Ectodermal cell (in vitro differentiated cells): ENCODE measurements at regions not wholly inside any gene's neighbourhood (a gene's known extent, or its start where the extent isn't known, plus 50 kb on each side); places are given as distances from the start of the nearest gene placed in this dataset.

Experiments
- H3K27ac ChIP-seq: 2 replicates; pipeline ENCODE4 v1.7.0; 2013; ENCODE audit warnings: mild to moderate bottlenecking, low read depth, low read length; ENCODE audit not compliant: insufficient read depth, poor library complexity, severe bottlenecking
- H3K27me3 ChIP-seq: 2 replicates; pipeline ENCODE4 v1.7.0; 2013; ENCODE audit warnings: mild to moderate bottlenecking, low read length; ENCODE audit not compliant: insufficient read depth, control insufficient read depth, poor library complexity, severe bottlenecking
- H3K36me3 ChIP-seq: one replicate; pipeline ENCODE4 v1.7.0; 2013; ENCODE audit warnings: low read length; ENCODE audit not compliant: control insufficient read depth, insufficient read depth
- H3K4me1 ChIP-seq: one replicate; pipeline ENCODE4 v1.7.0; 2013; ENCODE audit warnings: low read length; ENCODE audit not compliant: control insufficient read depth, insufficient read depth
- H3K4me3 ChIP-seq: 2 replicates; pipeline ENCODE4 v1.7.0; 2013; ENCODE audit warnings: low read depth, low read length, control low read depth; ENCODE audit not compliant: insufficient read depth
- H3K9me3 ChIP-seq: 2 replicates; pipeline ENCODE4 v1.7.0; 2013; ENCODE audit warnings: mild to moderate bottlenecking, low read length, moderate library complexity; ENCODE audit not compliant: control insufficient read depth
- WGBS, 2 experiments: methylation state at CpG; one replicate each; pipeline ENCODE4 v1.1.7; 2013; ENCODE audit warnings: missing lambda C conversion rate in 2 of 2; 5-methylcytosine and 5-hydroxymethylcytosine counted together

- WGBS, 2 experiments = 87 to 96% methylated on average over 1 of the region's 1 CpG
- no peak overlapping the region for H3K4me3 ChIP-seq
- H3K9me3 ChIP-seq = no peaks in the 10 kb centered on the region
- H3K27ac ChIP-seq = no peak overlapping the region
- H3K27me3 ChIP-seq = no peaks in the 10 kb centered on the region
- no peaks in the 10 kb centered on the region for H3K4me1 ChIP-seq
- no peaks in the 10 kb centered on the region for H3K36me3 ChIP-seq
Measured at GRCh38 chr22:49503321-49503720, 324.4 kb downstream of the BRD1 start.

GRCh38 chr22:49502126-49502826 lies 325.4 kb downstream of the BRD1 start:
- Histone ChIP-seq H3K27me3 (no peaks in the 10 kb centered on the region), H3K27ac (no peak overlapping the region), H3K9me3 (no peaks in the 10 kb centered on the region), H3K4me1 (no peaks in the 10 kb centered on the region), H3K4me3 (no peak overlapping the region), H3K36me3 (no peaks in the 10 kb centered on the region)
- 80 to 88% methylated on average over 13 of the region's 13 CpGs for WGBS, 2 experiments

GRCh38 chr22:49500942-49501395 lies 326.7 kb downstream of the BRD1 start:
- Histone ChIP-seq H3K4me1 (no peaks in the 10 kb centered on the region), H3K27ac (no peak overlapping the region), H3K27me3 (no peaks in the 10 kb centered on the region), H3K4me3 (no peak overlapping the region), H3K36me3 (no peaks in the 10 kb centered on the region), H3K9me3 (no peaks in the 10 kb centered on the region)
- WGBS, 2 experiments = 90 to 91% methylated on average over 2 of the region's 2 CpGs

GRCh38 chr22:49500076-49500460 lies 327.6 kb downstream of the BRD1 start:
- no peaks in the 10 kb centered on the region for H3K4me1 ChIP-seq
- H3K9me3 ChIP-seq = no peaks in the 10 kb centered on the region
- H3K36me3 ChIP-seq = no peaks in the 10 kb centered on the region
- H3K4me3 ChIP-seq = no peak overlapping the region
- no peaks in the 10 kb centered on the region for H3K27me3 ChIP-seq
- no peak overlapping the region for H3K27ac ChIP-seq

- Histone ChIP-seq H3K36me3 (no peaks in the 10 kb centered on the region), H3K4me1 (no peaks in the 10 kb centered on the region), H3K4me3 (no peak overlapping the region), H3K27me3 (no peaks in the 10 kb centered on the region), H3K27ac (no peak overlapping the region), H3K9me3 (no peaks in the 10 kb centered on the region)
- 91 to 100% methylated on average over 1 of the region's 1 CpG for WGBS, 2 experiments
Measured at GRCh38 chr22:49499433-49500075, 328.1 kb downstream of the BRD1 start.

- Histone ChIP-seq H3K27ac (no peak overlapping the region), H3K27me3 (no peaks in the 10 kb centered on the region), H3K36me3 (no peaks in the 10 kb centered on the region), H3K4me3 (no peak overlapping the region), H3K9me3 (no peaks in the 10 kb centered on the region), H3K4me1 (no peaks in the 10 kb centered on the region)
- 92 to 98% methylated on average over 2 of the region's 2 CpGs for WGBS, 2 experiments
Measured at GRCh38 chr22:49497266-49497665, 330.4 kb downstream of the BRD1 start.

- no peaks in the 10 kb centered on the region for H3K36me3 ChIP-seq
- 95 to 97% methylated on average over 12 of the region's 12 CpGs for WGBS, 2 experiments
- no peak overlapping the region for H3K4me3 ChIP-seq
- H3K9me3 ChIP-seq = no peaks in the 10 kb centered on the region
- no peak overlapping the region for H3K27ac ChIP-seq
- H3K4me1 ChIP-seq = no peaks in the 10 kb centered on the region
- no peaks in the 10 kb centered on the region for H3K27me3 ChIP-seq
Measured at GRCh38 chr22:49494555-49494954, 333.1 kb downstream of the BRD1 start.

- Histone ChIP-seq H3K36me3 (no peaks in the 10 kb centered on the region), H3K4me3 (no peak overlapping the region), H3K4me1 (no peaks in the 10 kb centered on the region), H3K9me3 (no peaks in the 10 kb centered on the region), H3K27ac (no peak overlapping the region), H3K27me3 (no peaks in the 10 kb centered on the region)
- WGBS, 2 experiments = 93 to 95% methylated on average over 11 of the region's 12 CpGs
Measured at GRCh38 chr22:49492741-49493251, 334.9 kb downstream of the BRD1 start.

GRCh38 chr22:49492308-49492707 lies 335.4 kb downstream of the BRD1 start:
- no peaks in the 10 kb centered on the region for H3K9me3 ChIP-seq
- no peak overlapping the region for H3K27ac ChIP-seq
- no peaks in the 10 kb centered on the region for H3K36me3 ChIP-seq
- 95% methylated on average over 17 of the region's 17 CpGs for WGBS, 2 experiments
- H3K4me1 ChIP-seq = no peaks in the 10 kb centered on the region
- no peak overlapping the region for H3K4me3 ChIP-seq
- H3K27me3 ChIP-seq = no peaks in the 10 kb centered on the region

- Histone ChIP-seq H3K4me1 (no peaks in the 10 kb centered on the region), H3K4me3 (no peak overlapping the region), H3K27me3 (no peaks in the 10 kb centered on the region), H3K27ac (no peak overlapping the region), H3K36me3 (no peaks in the 10 kb centered on the region), H3K9me3 (no peaks in the 10 kb centered on the region)
- 89 to 92% methylated on average over 15 of the region's 15 CpGs for WGBS, 2 experiments
Measured at GRCh38 chr22:49491726-49492125, 335.9 kb downstream of the BRD1 start.
